ENCODE measurements at regions not wholly inside any gene's neighbourhood (a gene's known extent, or its start where the extent isn't known, plus 50 kb on each side); places are given as distances from the start of the nearest gene placed in this dataset.
"Not testable (repeated sequence)": the region's sequence is repeated elsewhere in the genome, so short reads cannot be mapped to it uniquely, and the experiment has no call there.

DNA sequence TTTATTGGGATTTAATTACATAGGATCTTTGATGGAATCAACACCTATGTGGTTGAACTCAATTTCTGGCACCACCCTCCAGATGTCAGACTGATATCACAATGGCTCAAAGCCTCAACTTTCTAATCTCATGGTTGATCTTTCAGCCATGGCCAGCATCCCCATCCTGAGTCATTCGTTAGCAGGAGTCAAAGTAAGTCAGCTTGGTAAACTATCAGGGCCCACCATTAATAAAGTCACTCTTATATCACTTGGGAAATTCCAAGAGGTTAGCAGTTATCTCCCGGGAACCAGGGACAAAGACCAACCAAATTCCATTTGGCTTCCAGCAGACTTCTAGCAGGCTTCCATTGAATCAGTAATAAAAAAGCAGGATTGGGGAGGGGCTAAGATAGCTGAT, 50.7 kb upstream of the TNFSF4 start:
- Histone ChIP-seq H3K27me3 (ENCODE audit: control insufficient read depth in 3 of 3, insufficient read depth in 3 of 3, low read length in 3 of 3) (no peaks in the 10 kb centered on the region), H3K27ac (ENCODE audit: low read depth in 1 of 3, low read length in 2 of 3) (no peak overlapping the region), H3K9me3 (ENCODE audit: control insufficient read depth in 2 of 2, insufficient read depth in 1 of 2, low read depth in 1 of 2, low read length in 1 of 2) (peaks cover 0 to 7% of the 10 kb centered on the region in 2 donors), H3K4me3 (ENCODE audit: low read depth in 1 of 3, low read length in 3 of 3) (no peak overlapping the region), H3K4me1 (ENCODE audit: control insufficient read depth in 3 of 3, insufficient read depth in 2 of 3, low read depth in 1 of 3, low read length in 2 of 3) (no peaks in the 10 kb centered on the region), H3K36me3 (ENCODE audit: control insufficient read depth in 3 of 3, insufficient read depth in 2 of 3, low read depth in 1 of 3, low read length in 3 of 3) (no peaks in the 10 kb centered on the region)
- DNase-seq (no peak), FAIRE-seq (no peak)
- 56 to 79% (median 57%) methylated on average over 2 of the region's 2 CpGs for WGBS, 3 donors

DNA sequence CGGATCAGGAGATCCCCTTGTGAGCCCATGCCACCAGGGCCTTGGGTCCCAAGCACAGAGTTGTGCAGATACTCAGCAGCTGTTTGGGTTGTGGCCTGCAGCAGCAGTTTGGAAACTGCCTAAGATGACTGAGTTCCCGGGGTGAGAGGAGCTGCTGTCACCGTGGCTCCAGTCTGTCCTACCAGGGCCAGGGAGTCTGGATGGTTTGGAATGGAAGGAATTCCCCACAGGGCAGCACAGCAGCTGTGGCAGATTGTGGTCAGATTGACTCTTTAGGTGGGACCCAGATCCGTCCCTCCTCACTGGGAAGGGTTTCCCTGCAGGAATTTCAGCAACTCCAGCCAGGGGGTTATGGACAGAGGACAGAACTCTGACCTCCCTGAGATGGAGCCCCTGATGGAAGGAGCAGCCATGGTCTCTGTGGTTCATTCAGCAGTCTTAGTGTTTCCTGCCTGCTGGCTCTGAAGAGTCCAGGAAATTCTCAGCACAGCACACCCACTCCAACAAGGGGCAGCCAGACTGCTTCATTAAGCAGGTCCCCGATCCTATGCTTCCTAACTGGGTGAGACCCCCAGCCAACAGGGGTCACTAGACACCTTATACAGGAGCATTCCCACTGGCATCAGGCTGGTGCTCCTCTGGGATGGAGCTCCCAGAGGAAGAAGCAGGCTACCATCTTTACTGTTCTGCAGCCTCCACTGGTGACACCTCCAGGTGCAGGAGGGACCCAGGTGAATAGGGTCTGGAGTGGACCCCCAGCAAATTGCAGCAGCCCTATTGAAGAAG, 51.5 kb upstream of the TNFSF4 start:
- DNase-seq (no peak), FAIRE-seq (no peak)
- H3K27me3 ChIP-seq (ENCODE audit: control insufficient read depth in 3 of 3, insufficient read depth in 3 of 3, low read length in 3 of 3), result no peaks in the 10 kb centered on the region
- H3K4me1 ChIP-seq (ENCODE audit: control insufficient read depth in 3 of 3, insufficient read depth in 2 of 3, low read depth in 1 of 3, low read length in 2 of 3), result no peaks in the 10 kb centered on the region
- H3K9me3 ChIP-seq (ENCODE audit: control insufficient read depth in 2 of 2, insufficient read depth in 1 of 2, low read depth in 1 of 2, low read length in 1 of 2), result peaks cover 0 to 7% of the 10 kb centered on the region in 2 donors
- 76 to 87% (median 87%) methylated on average over 5 of the region's 5 CpGs for WGBS, 3 donors
- no peaks in the 10 kb centered on the region for H3K36me3 ChIP-seq (ENCODE audit: control insufficient read depth in 3 of 3, insufficient read depth in 2 of 3, low read depth in 1 of 3, low read length in 3 of 3)
- H3K4me3 ChIP-seq (ENCODE audit: low read depth in 1 of 3, low read length in 3 of 3), result no peak overlapping the region
- no peak overlapping the region for H3K27ac ChIP-seq (ENCODE audit: low read depth in 1 of 3, low read length in 2 of 3)

DNA sequence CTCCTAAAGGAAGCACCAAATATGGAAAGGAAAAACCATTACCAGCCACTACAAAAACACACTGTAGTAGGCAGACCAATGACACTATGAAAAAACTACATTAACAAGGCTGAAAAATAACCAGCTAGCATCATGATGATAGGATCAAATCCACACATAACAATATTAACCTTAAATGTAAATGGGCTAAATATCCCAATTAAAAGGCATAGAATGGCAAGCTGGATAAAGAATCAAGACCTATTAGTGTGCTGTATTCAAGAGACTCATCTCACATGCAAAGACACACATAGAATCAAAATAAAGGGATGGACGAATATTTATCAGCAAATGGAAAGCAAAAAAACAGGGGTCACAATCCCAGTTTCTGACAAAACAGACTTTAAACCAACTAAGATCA, 53.2 kb upstream of the TNFSF4 start:
- not testable (repeated sequence) for H3K27ac ChIP-seq (ENCODE audit: low read depth in 1 of 3, low read length in 2 of 3); H3K27me3 ChIP-seq (ENCODE audit: control insufficient read depth in 3 of 3, insufficient read depth in 3 of 3, low read length in 3 of 3); H3K4me1 ChIP-seq (ENCODE audit: control insufficient read depth in 3 of 3, insufficient read depth in 2 of 3, low read depth in 1 of 3, low read length in 2 of 3); H3K9me3 ChIP-seq (ENCODE audit: control insufficient read depth in 2 of 2, insufficient read depth in 1 of 2, low read depth in 1 of 2, low read length in 1 of 2); H3K36me3 ChIP-seq (ENCODE audit: control insufficient read depth in 3 of 3, insufficient read depth in 2 of 3, low read depth in 1 of 3, low read length in 3 of 3); H3K4me3 ChIP-seq (ENCODE audit: low read depth in 1 of 3, low read length in 3 of 3); FAIRE-seq; DNase-seq
- 86 to 94% (median 88%) methylated on average over 1 of the region's 1 CpG for WGBS, 3 donors

DNA sequence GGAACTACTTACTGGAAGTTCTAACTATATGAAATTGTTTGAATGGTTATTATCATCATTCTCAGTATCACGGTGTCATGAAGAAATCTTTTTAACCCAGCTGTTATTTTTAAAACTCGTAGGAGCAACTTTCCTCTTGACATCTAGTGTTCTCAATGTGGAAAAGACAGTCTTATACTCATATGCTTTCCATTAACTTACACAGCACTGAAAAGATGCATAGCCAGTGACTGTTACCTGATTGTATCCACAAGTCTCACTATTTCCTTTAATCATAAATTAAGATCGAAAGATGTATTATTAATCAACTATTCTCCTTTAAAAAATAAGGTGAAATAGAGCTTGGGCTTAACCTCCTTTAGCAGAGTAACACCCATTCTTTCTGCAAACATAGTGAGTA, 59.7 kb upstream of the TNFSF4 start:
- 70 to 91% (median 74%) methylated on average over 3 of the region's 3 CpGs for WGBS, 3 donors
- Histone ChIP-seq H3K27ac (ENCODE audit: low read depth in 1 of 3, low read length in 2 of 3) (no peak overlapping the region), H3K36me3 (ENCODE audit: control insufficient read depth in 3 of 3, insufficient read depth in 2 of 3, low read depth in 1 of 3, low read length in 3 of 3) (no peaks in the 10 kb centered on the region), H3K4me1 (ENCODE audit: control insufficient read depth in 3 of 3, insufficient read depth in 2 of 3, low read depth in 1 of 3, low read length in 2 of 3) (no peaks in the 10 kb centered on the region), H3K9me3 (ENCODE audit: control insufficient read depth in 2 of 2, insufficient read depth in 1 of 2, low read depth in 1 of 2, low read length in 1 of 2) (no peaks in the 10 kb centered on the region), H3K27me3 (ENCODE audit: control insufficient read depth in 3 of 3, insufficient read depth in 3 of 3, low read length in 3 of 3) (no peaks in the 10 kb centered on the region), H3K4me3 (ENCODE audit: low read depth in 1 of 3, low read length in 3 of 3) (no peak overlapping the region)
- DNase-seq, result no peak
- FAIRE-seq, result no peak

DNA sequence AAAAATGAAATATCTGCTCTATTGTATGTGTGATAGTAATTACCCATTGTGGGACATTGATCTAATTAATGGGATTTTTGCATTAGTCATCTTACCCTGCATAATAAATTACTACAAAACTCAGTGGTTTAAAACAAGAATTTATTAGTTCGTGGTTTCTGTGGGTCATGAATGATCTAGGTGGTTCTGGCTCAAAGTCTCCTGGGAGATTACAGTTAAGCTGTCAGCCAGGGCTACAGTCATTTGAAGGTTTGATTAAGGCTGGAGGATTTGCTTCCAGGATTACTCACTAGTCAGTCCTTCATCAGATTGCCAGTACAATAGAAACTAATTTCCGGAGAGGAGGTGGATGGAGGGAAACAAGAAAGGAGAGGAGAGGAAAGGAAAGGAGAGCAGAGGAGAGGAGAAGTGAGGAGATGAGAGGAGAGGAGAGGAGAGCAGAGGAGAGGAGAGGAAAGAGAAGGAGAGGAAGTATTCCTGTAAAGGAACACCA, 60.4 kb upstream of the TNFSF4 start:
- Histone ChIP-seq H3K9me3 (ENCODE audit: control insufficient read depth in 2 of 2, insufficient read depth in 1 of 2, low read depth in 1 of 2, low read length in 1 of 2) (no peaks in the 10 kb centered on the region), H3K36me3 (ENCODE audit: control insufficient read depth in 3 of 3, insufficient read depth in 2 of 3, low read depth in 1 of 3, low read length in 3 of 3) (no peaks in the 10 kb centered on the region), H3K4me3 (ENCODE audit: low read depth in 1 of 3, low read length in 3 of 3) (no peak overlapping the region), H3K27ac (ENCODE audit: low read depth in 1 of 3, low read length in 2 of 3) (no peak overlapping the region), H3K4me1 (ENCODE audit: control insufficient read depth in 3 of 3, insufficient read depth in 2 of 3, low read depth in 1 of 3, low read length in 2 of 3) (no peaks in the 10 kb centered on the region), H3K27me3 (ENCODE audit: control insufficient read depth in 3 of 3, insufficient read depth in 3 of 3, low read length in 3 of 3) (no peaks in the 10 kb centered on the region)
- 42 to 67% (median 47%) methylated on average over 2 of the region's 2 CpGs for WGBS, 3 donors
- FAIRE-seq, result no peak
- DNase-seq, result no peak

DNA sequence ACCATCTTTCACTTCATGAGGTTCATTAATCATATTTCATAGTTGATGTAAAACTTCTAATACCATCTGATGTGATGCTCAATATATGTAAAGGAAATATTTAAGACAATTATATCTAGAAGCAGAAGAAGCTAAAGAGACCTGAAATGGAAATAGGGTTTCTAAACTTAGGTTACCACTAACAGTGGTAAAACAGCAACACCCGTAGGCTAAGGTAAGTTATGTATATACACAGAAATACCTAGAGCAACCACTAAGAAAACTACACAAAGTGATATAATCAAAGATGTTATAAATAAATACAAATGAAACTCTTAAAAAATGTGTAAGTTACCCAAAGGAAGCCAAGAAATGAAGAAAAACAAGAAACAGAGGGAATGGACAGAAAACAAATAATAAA, 61.1 kb upstream of the TNFSF4 start:
- H3K4me1 ChIP-seq (ENCODE audit: control insufficient read depth in 3 of 3, insufficient read depth in 2 of 3, low read depth in 1 of 3, low read length in 2 of 3), result no peaks in the 10 kb centered on the region
- 84 to 86% (median 85%) methylated on average over 1 of the region's 1 CpG for WGBS, 3 donors
- H3K9me3 ChIP-seq (ENCODE audit: control insufficient read depth in 2 of 2, insufficient read depth in 1 of 2, low read depth in 1 of 2, low read length in 1 of 2), result no peaks in the 10 kb centered on the region
- no peaks in the 10 kb centered on the region for H3K36me3 ChIP-seq (ENCODE audit: control insufficient read depth in 3 of 3, insufficient read depth in 2 of 3, low read depth in 1 of 3, low read length in 3 of 3)
- DNase-seq (no peak), FAIRE-seq (no peak)
- H3K27me3 ChIP-seq (ENCODE audit: control insufficient read depth in 3 of 3, insufficient read depth in 3 of 3, low read length in 3 of 3), result no peaks in the 10 kb centered on the region
- H3K27ac ChIP-seq (ENCODE audit: low read depth in 1 of 3, low read length in 2 of 3), result no peak overlapping the region
- no peak overlapping the region for H3K4me3 ChIP-seq (ENCODE audit: low read depth in 1 of 3, low read length in 3 of 3)

DNA sequence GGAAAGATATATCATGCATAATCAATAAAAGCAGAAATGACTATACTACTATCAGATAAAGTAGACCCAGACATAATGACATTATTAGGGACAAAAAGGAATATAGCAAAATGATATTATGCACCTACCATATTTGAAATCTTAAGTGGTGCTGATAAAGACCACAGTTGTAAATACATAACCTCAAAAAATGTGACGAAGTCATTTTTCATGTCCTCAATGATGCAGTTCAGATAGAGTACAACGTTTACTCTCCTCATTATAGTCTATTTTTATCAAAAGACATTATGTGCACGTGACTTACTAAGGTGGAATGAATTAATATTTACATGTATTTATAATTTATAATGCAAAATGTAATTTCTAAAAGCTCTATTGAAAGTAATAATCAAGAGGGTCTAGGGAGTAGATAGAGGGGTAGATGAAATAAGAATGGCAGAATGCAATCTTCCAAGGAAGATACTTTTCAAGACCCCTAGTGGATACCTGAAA, 61.7 kb upstream of the TNFSF4 start:
- DNase-seq (no peak), FAIRE-seq (no peak)
- Histone ChIP-seq H3K4me1 (ENCODE audit: control insufficient read depth in 3 of 3, insufficient read depth in 2 of 3, low read depth in 1 of 3, low read length in 2 of 3) (no peaks in the 10 kb centered on the region), H3K36me3 (ENCODE audit: control insufficient read depth in 3 of 3, insufficient read depth in 2 of 3, low read depth in 1 of 3, low read length in 3 of 3) (no peaks in the 10 kb centered on the region), H3K27me3 (ENCODE audit: control insufficient read depth in 3 of 3, insufficient read depth in 3 of 3, low read length in 3 of 3) (no peaks in the 10 kb centered on the region), H3K4me3 (ENCODE audit: low read depth in 1 of 3, low read length in 3 of 3) (no peak overlapping the region), H3K9me3 (ENCODE audit: control insufficient read depth in 2 of 2, insufficient read depth in 1 of 2, low read depth in 1 of 2, low read length in 1 of 2) (no peaks in the 10 kb centered on the region), H3K27ac (ENCODE audit: low read depth in 1 of 3, low read length in 2 of 3) (no peak overlapping the region)
- WGBS, 3 donors, result 52 to 75% (median 59%) methylated on average over 3 of the region's 3 CpGs

DNA sequence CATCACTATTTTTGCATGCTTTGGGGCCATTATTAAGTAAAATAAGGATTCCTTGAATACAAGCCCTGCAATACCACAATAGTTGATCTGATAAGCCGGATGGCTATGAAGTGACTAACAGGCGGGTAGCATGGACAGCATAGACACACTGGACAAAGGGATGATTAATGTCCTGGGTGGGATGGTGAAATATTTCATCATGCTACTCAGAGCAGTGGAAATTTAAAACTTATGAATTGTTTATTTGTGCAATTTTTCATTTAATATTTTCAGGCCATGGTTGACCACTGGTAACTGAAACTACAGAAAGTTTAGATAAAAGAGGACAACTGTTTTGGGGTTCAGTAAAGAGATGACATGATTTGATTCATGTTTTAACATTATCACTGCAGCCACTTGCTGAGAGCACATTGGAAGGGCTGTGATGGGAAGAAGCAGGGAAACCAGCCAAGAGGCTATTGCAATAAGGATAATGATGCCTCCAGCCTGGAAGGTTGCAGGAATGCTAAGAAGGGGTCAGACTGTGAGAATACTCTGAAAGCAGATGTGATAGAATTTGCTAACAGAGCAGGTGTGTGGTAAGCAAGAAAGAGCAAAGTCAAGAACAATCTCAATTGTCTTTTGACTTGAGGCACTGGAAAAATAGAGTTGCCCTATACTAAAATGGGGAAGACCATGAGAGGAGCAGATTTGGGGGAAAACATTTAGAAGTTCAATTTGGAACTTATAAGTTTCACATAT, 62.5 kb upstream of the TNFSF4 start:
- DNase-seq (no peak), FAIRE-seq (no peak)
- Histone ChIP-seq H3K9me3 (ENCODE audit: control insufficient read depth in 2 of 2, insufficient read depth in 1 of 2, low read depth in 1 of 2, low read length in 1 of 2) (no peaks in the 10 kb centered on the region), H3K27ac (ENCODE audit: low read depth in 1 of 3, low read length in 2 of 3) (no peak overlapping the region), H3K36me3 (ENCODE audit: control insufficient read depth in 3 of 3, insufficient read depth in 2 of 3, low read depth in 1 of 3, low read length in 3 of 3) (no peaks in the 10 kb centered on the region), H3K4me1 (ENCODE audit: control insufficient read depth in 3 of 3, insufficient read depth in 2 of 3, low read depth in 1 of 3, low read length in 2 of 3) (no peaks in the 10 kb centered on the region), H3K27me3 (ENCODE audit: control insufficient read depth in 3 of 3, insufficient read depth in 3 of 3, low read length in 3 of 3) (no peaks in the 10 kb centered on the region), H3K4me3 (ENCODE audit: low read depth in 1 of 3, low read length in 3 of 3) (no peak overlapping the region)
- 78 to 90% (median 85%) methylated on average over 2 of the region's 2 CpGs for WGBS, 3 donors

All from small intestine (tissue), 7 donors.